ENCODE measurements at regions not wholly inside any gene's neighbourhood (a gene's known extent, or its start where the extent isn't known, plus 50 kb on each side); places are given as distances from the start of the nearest gene placed in this dataset.
"Not testable (repeated sequence)": the region's sequence is repeated elsewhere in the genome, so short reads cannot be mapped to it uniquely, and the experiment has no call there.

DNA sequence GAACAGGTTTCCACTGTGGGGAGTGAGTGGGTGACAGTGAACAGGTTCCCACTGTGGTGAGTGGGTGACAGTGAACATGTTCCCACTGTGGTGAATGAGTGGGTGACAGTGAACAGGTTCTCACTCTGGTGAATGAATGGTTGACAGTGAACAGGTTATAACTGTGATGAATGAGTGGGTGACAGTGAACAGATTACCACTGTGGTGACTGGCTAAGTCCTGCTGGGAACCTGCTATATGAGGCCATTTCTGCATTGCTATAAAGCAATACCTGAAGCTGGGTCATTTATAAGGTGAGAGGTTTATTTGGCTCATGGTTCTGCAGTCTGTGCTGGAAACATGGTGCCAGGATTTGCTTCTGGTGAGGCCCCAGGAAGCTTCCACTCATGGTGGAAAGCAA is 637.1 kb downstream of the UQCRFS1 start:
- H3K9me3 ChIP-seq (replicated peaks): no peaks in the 10 kb centered on the region
- H3K4me3 ChIP-seq: no peak overlapping the region
- intact Hi-C loops (cut with micrococcal nuclease): no loop called here
- no peaks in the 10 kb centered on the region for H3K36me3 ChIP-seq
- no peaks in the 10 kb centered on the region for H3K4me1 ChIP-seq
- no peak for DNase-seq
- TF ChIP-seq, protein P1, sequence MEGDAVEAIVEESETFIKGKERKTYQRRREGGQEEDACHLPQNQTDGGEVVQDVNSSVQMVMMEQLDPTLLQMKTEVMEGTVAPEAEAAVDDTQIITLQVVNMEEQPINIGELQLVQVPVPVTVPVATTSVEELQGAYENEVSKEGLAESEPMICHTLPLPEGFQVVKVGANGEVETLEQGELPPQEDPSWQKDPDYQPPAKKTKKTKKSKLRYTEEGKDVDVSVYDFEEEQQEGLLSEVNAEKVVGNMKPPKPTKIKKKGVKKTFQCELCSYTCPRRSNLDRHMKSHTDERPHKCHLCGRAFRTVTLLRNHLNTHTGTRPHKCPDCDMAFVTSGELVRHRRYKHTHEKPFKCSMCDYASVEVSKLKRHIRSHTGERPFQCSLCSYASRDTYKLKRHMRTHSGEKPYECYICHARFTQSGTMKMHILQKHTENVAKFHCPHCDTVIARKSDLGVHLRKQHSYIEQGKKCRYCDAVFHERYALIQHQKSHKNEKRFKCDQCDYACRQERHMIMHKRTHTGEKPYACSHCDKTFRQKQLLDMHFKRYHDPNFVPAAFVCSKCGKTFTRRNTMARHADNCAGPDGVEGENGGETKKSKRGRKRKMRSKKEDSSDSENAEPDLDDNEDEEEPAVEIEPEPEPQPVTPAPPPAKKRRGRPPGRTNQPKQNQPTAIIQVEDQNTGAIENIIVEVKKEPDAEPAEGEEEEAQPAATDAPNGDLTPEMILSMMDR (IDR thresholded peaks at IDR 0.05; ENCODE audit: borderline replicate concordance): no peak
- peaks cover 41% of the 10 kb centered on the region for H3K27me3 ChIP-seq (ENCODE audit: low read depth)
- H3K27ac ChIP-seq (replicated peaks): no peak overlapping the region

DNA sequence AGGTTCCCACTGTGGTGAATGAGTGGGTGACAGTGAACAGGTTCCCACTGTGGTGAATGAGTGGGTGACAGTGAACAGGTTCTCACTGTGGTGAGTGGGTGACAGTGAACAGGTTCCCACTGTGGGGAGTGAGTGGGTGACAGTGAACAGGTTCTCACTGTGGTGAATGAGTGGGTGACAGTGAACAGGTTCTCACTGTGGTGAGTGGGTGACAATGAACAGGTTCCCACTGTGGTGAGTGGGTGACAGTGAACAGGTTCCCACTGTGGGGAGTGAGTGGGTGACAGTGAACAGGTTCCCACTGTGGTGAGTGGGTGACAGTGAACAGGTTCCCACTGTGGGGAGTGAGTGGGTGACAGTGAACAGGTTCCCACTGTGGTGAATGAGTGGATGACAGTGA is 637.6 kb downstream of the UQCRFS1 start:
- H3K4me3 ChIP-seq, H3K4me1 ChIP-seq, DNase-seq: not testable (repeated sequence)

DNA sequence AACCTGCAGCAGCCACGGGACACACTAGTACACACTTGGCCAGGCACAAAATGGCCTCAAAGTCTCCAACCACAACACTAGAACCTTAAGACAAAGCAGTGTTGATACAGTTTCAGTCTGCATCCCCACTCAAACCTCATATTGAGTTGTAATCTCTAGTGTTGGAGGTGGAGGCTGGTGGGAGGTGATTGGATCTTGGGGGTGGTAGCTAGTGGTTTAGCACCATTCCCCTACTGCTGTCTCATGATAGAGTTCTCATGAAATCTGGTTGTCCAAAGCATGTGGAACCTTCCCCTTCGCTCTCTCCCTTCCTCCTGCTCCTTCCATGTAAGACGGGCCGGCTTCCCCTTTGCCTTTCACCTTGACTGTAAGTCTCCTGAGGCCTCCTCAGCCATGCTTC is 638.7 kb downstream of the UQCRFS1 start:
- Histone ChIP-seq H3K4me3 (no peak overlapping the region), H3K27me3 (ENCODE audit: low read depth) (peaks cover 37% of the 10 kb centered on the region), H3K9me3 (replicated peaks) (no peaks in the 10 kb centered on the region), H3K27ac (replicated peaks) (no peak overlapping the region), H3K36me3 (no peaks in the 10 kb centered on the region), H3K4me1 (no peaks in the 10 kb centered on the region)
- TF ChIP-seq, protein P1 (IDR thresholded peaks at IDR 0.05; ENCODE audit: borderline replicate concordance): no peak
- DNase-seq: no peak
- intact Hi-C loops (cut with micrococcal nuclease): no loop called here

More for the DNA sequence above, 637.6 kb downstream of the UQCRFS1 start:
- H3K9me3 ChIP-seq (replicated peaks); intact Hi-C loops (cut with micrococcal nuclease); H3K36me3 ChIP-seq; H3K27ac ChIP-seq (replicated peaks): not testable (repeated sequence)
- peaks cover 41% of the 10 kb centered on the region for H3K27me3 ChIP-seq (ENCODE audit: low read depth)

DNA sequence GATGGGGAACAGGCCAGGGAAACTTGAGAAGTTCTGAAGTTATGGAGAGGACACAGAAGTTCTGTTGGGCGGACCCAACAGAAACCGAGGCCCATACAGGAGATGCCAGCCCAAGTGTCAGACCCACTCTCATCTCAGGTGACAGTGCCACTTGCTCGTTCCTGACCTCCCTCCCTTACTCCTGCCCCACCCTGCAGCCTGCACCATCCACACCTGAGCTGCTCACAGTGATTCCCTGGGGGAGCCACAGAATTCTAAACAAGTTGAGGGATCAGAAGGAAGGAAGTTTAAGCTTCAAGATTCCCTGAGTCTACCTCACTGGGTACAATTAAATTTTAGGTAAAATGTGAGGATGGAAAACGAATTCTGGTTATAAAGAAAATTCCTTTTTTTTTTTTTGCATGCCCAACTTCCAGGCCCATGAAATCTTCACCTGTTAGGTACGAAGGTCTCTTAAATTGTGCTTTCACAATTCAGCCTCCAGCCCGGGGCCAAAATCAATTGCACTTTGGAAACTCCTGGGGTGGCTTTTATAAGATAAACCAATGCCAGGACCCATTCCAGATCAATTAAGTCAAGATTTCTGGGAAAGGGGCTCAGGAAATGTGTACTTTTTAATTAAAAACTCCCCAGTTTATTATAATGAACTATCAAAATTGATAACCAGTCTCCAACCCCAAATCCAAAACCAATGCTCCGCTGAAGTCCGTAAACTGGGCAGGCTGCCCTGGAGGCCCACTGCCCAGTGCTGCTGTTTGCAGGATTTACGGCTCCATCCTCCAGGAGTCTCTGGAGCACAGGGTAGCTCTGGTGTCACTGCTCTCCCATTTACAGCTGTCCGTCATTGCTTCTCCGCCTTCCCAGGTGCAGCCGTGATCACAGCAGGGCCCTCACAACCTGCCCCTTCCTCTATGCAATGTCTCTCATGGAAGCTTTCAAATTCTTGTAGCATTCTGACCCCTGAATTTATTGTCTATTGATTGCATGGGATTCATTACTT is 643.5 kb downstream of the UQCRFS1 start:
- intact Hi-C loops (cut with micrococcal nuclease): no loop called here
- DNase-seq: no peak
- Histone ChIP-seq H3K4me3 (no peak overlapping the region), H3K27ac (replicated peaks) (no peak overlapping the region), H3K4me1 (no peaks in the 10 kb centered on the region), H3K9me3 (replicated peaks) (no peaks in the 10 kb centered on the region), H3K36me3 (no peaks in the 10 kb centered on the region), H3K27me3 (ENCODE audit: low read depth) (peaks cover 37% of the 10 kb centered on the region)
- TF ChIP-seq, protein P1 (IDR thresholded peaks at IDR 0.05; ENCODE audit: borderline replicate concordance): no peak

DNA sequence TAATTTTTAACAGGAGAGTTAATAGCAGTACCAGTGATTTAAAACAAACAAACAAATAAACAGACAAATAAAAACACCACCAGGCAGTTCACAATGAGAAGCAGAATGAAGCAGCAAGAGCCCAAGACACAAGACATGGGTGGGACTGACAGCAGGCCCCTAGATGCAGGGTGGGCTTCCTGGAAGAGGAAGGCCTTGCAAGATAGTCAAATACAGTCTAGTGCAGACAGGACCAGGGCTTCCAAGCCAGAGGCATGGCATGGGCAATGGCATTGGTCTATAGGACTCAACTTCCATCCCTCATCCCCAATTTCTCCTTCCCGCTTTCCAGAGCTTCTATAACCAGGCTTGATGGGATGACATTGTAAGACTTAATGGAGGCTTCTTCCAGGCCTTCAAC is 645.1 kb downstream of the UQCRFS1 start:
- TF ChIP-seq, protein P1 (IDR thresholded peaks at IDR 0.05; ENCODE audit: borderline replicate concordance): no peak
- Histone ChIP-seq H3K27me3 (ENCODE audit: low read depth) (peaks cover 53% of the 10 kb centered on the region), H3K27ac (replicated peaks) (no peak overlapping the region), H3K4me3 (no peak overlapping the region), H3K9me3 (replicated peaks) (no peaks in the 10 kb centered on the region), H3K4me1 (no peaks in the 10 kb centered on the region), H3K36me3 (no peaks in the 10 kb centered on the region)
- no peak for DNase-seq
- intact Hi-C loops (cut with micrococcal nuclease): no loop called here

Measured in left ventricle myocardium inferior (tissue), 1 donor.